Right forelimb (tissue), 1 donor: ENCODE measurements at regions not wholly inside any gene's neighbourhood (a gene's known extent, or its start where the extent isn't known, plus 50 kb on each side); places are given as distances from the start of the nearest gene placed in this dataset.

Experiments
- DNase-seq: peaks from one replicate; pipeline ENCODE4 v3.0.0-alpha.2; 2018

DNA sequence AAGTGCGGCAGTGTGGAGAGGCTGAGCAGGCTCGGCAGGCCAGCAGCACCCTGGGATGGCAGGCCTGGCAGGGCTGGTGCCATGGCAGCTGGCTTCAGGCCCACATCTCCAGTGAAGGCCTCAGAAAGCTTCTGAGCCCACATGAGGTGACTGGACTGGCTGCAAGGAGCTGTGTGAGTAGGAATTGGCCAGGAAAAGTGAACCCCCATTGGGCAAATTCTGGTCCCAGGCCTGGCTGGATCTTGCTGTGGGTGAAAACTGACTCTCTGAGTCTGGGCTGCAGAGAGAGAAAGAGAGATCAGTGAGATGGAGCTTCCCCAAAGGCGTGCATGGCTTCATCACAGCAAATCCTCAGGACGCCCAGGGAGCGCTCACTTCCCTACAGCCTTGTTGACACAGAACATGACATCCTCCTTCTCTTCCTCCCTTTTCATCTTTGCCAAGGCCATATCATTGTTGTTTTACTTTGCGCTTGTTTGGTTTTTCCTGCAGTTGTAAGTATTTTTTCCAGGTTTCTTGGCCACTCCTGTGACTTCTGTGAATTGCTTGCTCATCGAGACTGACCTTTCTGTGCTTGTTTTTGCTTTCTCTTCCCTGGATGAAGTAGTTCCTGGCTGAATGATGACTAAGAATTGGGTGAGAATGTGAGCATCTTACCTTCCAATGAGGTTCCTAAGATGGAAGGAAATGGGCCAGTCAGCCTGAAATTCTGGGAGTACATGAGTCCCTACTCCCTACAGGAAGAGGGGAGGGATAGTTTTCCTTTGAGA, 299.1 kb downstream of the TLE3 start:
- no peak for DNase-seq

DNA sequence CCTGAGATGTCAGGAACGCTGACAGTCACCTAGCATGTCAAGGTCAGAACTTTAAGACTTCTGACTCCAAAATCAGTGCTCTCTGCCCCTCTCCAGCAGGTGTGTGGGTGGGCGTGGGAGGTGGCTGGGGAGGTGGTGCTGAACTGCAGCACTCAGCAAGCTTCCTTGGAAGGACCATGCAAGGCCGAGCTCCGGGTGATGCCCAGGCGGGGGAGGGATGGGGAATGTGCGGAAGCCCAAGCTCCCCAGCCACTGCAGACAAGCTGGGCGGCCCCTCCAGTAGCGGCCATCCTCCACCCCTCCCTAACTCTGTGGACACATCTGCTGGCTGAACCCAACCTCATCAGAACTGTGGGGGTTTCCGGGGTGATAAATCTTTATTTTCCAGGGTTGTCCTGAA, 296.6 kb downstream of the TLE3 start:
- DNase-seq = no peak

DNA sequence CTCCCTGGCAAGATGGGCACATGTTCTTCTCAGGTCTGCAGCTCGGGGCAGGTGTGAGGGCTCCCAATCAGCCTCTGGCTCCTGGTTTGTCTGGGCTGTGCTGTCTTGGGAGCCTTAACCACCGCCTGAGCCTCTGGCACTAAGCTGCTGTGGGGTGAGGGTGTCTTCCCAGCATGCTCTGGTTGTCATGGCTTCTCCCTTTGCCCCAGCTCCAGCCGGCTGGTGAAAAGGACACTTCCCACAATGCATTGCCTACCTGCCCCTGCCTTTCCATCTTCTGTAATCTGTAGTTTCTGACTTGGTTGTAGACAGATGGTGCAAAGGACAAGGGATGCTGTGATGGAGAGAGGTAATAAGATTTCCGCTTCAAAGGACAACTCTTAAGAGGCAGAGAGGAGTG, 295.3 kb downstream of the TLE3 start:
- DNase-seq = no peak

DNA sequence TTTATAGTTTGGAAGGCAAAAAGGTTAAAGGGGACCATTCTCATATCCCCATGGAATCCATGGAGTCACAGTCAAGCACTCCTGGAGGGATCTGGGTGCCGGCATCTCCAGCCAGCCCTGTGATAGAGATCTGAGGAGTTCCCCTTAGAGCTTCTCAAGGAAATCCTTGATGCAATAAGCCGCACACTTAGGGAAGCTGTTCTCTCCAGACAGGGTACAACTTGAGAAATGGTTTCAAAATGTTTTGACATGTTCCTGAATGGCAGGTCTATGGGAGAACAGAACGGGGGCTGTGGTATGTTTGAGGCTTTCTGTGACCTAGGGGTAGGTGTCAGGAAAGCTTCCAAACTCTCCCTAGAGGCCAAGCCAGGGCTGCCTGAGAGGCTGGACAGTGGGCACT, 292.9 kb downstream of the TLE3 start:
- DNase-seq = no peak

DNA sequence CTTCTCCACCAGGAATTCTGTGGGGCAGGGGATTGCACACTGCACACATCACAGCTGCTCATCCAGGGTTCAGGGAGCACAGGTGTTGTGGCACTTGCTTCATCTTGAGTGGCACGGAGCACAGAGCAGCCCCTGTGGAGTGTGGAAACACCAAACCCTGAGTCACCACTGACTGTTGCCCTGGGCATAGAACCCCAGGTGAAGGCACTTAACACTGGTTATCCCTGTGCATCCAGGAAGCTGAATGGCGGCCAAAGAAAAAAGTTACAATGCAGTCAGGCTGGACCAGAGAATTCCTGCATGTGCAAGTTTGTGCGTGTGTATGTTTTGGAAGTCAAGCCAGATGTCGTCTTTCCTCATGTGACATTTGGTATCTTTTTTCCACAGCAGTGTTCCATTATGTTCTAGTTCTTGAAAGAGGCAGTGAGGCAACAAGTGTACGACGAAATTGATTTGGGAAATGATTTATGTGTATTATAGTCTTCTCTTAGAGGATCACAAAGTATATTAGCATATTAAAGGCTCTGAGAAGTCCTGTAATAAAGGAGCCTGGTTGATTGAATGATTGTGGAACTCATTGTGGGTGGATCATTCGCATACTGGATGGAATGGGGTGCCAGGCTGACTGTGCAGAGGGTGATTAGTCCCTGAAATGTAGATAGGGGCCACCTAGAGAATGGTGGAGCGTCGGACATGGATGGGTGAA, 292.3 kb downstream of the TLE3 start:
- DNase-seq = no peak

DNA sequence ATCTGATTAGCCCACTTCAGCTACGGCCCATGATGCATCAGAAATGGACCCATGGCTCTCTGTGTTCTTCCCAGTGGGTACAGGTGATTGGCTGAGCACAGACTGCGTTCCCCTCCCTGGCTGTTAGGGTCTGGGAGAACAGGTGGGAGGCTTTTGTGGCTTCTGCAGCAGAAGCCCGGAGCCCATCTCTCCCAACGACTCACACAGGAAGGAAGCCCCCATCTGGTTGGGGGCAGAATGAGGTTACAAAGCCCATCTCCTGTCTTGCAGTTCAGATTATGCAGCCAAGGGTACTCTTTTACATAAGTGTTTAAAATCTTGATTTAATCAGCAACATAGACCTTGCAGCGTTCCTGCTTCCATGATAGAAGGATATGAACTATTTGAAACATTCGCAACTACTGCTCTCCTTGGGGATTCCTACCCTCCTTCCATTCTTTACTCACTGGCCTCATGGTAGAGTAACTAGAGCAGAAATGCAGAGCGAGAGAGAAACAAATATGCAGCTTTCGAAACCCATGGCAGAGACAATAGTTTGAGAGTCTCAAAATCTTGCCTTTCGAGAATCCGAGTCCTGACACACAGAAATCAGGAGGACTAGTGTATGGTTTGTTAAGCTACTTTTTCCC, 291.3 kb downstream of the TLE3 start:
- no peak for DNase-seq

DNA sequence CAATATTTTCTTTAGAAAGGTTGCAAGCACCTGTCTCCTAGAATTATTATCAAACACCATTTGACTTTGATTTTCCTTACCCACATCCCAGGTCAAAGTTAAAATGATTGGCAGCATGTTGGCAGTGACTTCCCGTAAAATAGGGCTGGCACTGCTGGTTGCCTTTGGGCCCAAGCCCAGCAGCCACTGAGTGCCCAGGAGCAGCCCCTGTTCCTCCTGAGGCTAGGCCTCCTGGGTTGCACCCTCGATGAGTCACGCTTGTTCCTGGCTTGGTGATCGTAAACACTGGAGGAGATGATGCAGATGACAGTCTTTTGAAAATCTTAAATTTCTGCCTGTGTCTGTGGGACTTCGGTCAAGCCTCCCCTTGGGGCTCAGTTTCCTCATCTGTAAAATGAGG, 290.0 kb downstream of the TLE3 start:
- DNase-seq = no peak

DNA sequence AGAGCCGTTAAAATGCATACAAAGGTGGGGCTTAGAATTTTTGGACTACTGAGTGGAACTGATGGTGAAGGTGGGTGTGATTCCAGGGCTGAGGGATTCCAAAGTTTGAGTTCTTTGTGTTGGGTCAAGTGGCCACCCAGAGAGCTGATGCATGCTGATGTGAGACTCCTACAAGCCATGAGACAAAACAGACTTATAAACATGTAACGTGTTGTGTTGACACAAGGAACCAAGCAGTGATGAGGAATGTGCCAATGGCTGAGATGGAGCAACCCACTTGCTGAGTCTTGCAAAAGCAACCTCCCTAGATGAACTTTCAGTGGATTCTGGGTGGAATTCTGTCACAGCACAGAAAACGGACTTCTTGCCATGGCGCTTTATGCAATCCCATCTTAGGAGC, 289.0 kb downstream of the TLE3 start:
- DNase-seq = no peak

DNA sequence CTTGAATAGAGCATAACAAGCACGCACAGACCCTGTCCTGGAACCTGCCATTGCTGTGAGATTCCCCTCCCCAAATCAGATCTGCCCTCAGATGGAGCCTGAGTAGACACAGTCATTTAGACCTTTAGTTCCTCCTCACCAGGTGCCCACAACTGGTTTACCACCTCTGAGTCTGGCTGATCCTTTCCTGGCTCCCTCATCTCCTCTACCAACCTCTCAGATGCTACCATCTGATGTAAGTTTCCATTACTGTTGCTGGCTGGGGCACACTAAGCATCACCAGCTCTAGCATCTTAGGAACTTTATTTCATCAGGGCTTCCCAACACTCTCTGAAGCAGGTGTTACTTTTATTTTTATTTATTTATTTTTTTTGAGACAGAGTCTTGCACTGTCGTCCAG, 288.3 kb downstream of the TLE3 start:
- no peak for DNase-seq

DNA sequence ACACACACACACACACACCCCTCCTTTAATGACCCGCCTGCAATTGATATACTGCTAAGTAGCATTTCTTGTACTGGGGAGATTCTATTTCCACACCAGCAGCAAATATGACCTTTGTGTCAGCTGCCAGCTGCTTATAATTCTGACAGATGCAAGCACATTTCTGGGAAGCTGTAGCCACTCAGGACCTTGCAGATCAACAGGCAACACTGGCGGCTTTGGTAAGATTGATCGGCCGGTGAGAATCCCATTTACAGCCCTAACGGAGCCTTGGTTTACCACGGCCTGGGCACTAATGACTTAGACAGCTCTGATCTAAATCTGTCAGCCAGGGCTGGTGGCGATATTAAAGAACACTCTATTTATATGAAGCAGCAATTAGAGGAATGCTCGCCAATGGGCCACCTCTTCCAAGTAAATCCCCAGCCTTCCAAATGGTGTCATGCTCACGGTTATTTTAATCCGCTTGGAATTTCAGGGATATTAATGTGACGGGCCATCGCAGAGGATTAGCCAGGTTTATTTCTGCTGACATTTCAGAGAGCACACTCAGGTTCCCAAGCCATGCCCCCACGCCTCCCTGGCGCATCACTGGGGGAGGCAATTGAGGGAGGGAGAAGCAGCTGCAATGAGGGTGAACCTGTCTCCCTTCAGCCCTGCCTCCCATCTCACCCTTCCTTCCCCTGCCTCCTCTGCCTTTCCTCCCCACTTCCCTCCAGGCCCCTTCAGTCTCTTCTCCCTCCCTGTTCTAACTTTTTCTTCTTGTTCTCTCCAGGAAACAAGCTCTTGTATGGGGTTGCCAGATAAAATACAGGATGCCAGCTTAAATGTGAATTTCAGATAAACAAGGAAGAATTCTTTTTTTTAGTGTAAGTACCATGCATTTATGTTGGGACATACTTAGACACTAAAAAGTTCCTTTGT, 287.0 kb downstream of the TLE3 start:
- no peak for DNase-seq

DNA sequence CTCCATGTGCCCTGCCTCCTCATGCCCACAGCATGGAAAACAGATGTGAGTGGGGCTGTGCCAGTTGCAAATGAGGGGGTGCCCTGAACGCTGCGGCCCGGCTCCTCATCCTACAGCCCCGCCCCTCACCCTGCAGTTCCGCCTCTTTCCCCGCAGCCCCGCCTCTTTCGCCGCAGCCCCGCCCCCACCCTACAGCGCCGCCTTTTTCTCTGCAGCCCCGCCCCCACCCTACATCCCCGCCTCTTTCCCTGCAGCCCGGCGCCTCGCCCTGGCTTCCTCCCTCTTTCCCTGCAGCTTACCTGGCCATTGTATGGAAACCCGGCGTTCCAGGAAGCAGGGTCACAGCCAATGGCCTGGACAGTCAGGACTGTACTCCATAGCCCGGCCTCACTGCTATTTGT, 284.9 kb downstream of the TLE3 start:
- no peak for DNase-seq

DNA sequence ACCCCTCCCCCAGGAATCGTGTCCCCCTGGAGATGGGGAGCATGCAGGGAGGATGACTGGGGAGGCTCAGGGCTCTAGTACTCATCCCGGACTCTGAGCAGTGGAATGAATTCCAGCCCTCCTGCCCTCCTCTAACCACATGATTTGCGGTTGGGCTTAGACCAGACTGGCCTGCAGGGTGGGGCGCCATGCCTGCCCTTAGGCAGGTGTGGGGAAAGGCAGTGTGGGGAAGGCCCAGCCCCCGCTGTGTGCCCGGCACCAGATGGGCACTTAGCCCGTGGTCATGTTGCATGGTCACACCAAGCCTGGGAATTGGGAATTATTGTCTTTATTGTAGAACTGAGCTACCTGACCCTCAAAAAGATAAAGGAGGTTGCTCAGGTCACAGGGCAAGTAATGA, 283.8 kb downstream of the TLE3 start:
- DNase-seq = no peak

DNA sequence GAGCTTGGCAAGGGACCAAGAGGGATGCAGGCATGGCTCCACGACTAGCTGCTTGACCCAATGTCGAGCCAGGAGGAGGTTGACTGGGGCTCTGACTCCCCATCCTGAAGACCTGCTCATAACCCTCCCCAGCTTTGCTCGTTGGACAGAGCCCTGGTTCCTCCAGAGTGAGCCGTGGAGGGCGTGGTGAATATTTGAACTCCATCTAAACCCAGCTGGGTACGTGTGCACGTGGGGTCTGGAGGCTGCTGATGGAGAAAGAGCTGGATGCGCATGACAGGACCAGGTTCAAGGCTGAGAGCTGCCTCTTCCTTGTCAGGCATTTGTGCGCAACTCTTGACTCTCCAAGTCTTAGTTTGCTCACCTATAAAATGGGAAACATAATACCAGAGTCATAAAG, 282.8 kb downstream of the TLE3 start:
- no peak for DNase-seq

DNA sequence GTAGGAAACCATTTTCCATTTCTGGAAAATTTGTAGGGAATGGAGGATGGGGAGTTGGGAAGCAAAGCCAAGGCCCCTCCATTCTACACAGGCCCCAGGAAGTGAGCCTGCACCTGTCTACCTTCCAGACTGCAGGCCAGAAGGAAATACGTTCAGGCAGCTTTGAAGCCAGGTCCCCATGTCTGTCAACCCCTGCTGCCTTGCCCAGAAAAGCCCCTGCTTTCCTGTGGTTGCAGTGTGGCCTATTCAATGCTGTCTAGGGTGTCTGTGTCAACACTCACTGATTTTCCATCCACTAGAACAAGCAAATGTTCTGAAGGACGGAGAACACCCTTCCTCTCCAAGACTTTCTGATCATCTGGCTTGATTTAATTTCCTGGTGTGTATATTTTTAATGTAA, 281.9 kb downstream of the TLE3 start:
- no peak for DNase-seq

DNA sequence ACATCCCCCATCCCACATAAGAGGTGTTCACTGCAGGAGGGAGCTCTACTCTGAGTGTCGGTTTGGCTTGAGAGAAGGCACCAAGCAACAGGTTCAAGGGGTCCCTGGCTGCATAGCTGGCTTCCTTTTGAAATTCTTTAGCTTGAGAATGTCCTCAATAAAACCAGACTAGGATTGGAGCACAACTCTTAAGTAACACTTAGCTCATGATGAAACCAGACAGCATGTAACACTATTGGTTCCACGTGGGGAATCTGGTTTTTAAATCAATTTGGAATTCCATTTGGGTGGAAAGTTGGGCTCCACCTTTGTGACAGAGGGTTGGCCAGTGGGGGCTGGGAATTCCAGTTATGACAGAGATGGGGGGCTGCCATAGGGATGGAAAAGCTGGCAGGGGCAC, 281.2 kb downstream of the TLE3 start:
- DNase-seq = no peak

DNA sequence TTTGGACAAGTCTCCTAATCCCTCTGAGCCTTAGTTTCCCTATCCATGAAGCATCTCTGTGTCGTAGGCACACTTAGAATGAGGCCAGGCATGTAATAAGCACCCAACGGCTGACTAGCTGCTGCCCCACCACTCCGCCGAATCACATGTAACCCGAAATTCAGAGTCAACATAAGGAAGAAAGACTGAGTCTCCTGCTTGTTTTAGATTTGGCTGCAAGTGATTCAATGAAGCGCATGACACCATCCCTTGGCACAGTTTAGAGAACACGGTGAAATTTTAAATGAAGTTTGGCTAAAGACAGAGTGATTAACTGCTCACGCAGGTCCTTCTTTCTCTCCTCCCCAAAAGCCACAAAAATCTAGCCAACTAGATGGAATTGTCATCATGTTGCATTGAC, 279.2 kb downstream of the TLE3 start:
- no peak for DNase-seq

DNA sequence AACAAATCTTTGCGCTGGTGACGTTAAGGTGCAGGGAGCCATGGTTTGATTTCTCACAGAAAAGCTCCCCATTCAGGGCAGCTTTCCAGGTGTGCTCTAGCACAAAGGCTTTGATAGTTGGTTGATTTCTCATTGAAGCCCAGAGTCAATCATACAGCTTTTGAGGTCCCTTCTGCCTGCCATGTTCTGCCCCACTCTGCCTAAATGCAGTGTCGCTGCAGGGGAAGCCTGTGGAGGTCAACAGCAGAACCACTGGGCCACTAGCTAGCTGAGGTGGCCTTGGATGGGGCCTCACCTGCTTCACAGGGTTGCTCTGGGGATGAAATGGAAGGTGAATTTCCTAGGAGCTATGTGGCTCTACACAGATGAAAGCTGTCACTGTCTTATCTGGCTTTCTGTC, 278.3 kb downstream of the TLE3 start:
- DNase-seq = no peak

DNA sequence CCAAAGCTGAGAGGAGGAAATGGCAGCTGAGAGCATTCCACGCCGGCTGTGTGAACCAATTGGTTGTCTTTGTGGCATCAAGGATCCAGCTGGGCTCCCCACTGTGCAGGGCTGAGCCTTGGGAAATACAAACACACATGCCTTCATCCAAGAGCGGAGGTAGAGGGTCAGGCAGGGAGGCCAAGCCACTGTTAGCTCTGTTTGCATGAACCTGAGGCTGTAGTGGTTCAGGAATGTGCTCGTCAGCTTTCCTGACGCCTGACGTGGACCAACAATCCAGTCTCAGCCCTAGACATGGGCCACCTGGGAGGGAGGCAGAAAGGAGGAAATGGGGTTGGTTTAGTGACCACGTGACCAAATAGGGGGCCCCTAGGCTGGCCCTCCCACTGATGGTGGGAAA, 276.9 kb downstream of the TLE3 start:
- DNase-seq = no peak

DNA sequence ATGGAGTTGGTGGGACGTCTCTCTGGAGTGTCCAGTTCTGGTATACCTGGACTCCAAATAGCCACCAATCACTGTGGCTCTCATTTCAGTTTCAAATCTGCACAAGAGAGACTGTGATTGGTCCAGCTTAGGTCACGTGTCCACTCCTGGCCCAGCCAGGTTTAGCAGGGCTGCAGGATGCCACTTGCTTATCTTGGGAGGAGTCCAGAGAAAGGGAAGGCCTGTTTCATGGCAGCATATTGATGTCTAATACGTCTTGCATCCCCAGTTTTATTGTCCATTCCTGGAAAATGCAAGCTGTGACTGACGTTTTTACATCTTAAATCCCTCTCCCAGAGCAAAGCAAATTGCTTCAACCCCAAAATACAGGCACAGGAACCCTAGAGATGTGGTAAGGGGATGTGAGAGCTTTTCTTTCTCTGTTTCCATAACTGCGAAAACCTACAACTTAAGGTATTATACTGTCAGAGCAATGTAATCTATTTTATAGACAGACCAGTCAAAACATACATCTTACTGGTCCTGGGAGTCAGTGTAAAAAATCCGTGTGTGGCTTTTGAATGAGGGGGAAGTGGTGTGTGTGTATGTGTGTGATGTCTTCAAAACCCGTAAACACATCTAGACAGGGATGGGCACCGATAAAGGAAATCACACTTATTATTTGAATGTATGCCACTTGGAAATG, 274.4 kb downstream of the TLE3 start:
- DNase-seq = no peak

DNA sequence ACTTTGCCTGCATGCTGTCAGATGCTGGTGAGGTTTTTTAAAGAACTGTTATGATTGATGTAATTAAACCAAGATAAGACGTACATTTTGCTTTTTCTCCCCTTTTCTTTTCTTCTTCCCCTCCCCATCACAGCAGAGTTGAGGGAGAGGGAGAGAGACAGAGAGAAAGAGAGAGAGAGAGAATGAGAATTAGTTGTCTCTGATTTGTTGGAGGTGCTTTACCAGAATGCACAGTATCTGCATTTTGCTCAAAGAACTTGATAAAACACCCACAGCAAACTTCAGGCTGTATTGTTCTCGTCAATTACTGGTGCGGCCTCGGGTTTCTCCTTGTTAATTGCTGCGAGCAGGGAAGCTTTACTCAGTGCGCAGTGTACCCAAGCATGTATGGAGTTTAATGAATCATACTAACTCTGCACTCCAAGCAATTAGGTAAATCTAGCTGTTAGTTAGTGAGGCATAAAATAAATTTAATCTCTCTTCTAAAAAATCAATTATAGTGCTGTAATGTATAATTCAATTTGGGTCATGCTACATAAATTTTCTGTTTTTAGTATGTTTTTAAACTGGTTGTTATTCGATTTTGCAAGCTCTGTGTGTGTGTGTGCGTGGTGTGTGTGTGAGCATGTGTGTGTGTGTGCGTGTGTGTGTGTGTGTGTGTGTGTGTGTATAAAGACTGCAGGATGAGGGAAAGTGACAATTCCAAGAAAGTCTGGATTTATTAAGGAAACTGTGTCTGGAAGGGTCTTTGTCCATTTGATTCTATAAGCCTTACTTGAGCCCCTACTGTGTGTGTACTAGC, 273.4 kb downstream of the TLE3 start:
- no peak for DNase-seq

DNA sequence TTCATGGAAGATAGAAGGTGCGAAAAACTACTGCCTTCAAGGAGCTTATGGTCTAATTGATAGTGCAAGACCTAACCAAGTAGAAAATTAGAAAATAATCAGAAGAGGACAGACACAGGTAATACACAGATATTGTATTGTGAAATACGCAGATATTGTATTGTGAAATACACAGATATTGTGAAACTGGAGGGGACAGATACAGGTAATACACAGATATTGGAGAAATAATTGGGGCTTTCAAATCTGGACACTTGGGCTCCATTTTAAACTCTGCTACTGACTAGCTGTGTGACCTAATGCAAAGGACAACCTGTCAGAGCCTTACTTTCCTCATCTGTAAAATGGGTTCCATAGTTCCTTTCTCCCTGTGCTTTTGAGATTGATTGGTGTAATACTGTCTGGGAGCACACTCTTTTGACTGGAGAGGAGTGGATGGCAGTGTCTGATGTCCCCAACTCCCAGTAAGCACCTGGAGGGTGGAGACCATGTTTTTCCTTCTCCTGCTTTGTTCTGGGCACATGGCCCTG, 272.8 kb downstream of the TLE3 start:
- no peak for DNase-seq
